ENCODE measurements at regions not wholly inside any gene's neighbourhood (a gene's known extent, or its start where the extent isn't known, plus 50 kb on each side); places are given as distances from the start of the nearest gene placed in this dataset.

- DNase-seq (ENCODE audit: low spot score) = no peak
Observed at GRCh38 chr1:94617957-94618739, 76.6 kb upstream of the F3 start.

GRCh38 chr1:94617134-94617805 lies 75.7 kb upstream of the F3 start:
- no peak for DNase-seq (ENCODE audit: low spot score)

DNA sequence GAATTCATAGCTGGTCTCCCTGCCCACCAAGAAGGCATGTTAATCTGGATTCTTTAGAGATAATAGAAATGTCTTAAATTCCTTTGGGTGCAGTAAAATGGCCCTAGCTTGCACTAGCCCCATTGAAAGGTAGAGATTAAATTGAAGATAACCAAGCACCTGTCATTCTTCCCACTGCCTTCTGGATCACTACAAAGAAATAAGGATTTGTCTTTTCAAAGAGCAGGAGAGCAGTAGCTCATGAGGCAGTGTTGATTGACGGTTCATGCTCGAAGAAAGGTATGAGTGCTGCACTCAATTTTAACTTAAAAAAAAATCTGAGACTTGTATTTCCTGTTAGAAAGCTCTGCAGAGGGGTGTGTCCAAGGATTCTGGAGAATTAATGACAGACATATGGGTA lies 74.9 kb upstream of the F3 start:
- no peak for DNase-seq (ENCODE audit: low spot score)

GRCh38 chr1:94614996-94615395 lies 73.4 kb upstream of the F3 start:
- no peak for DNase-seq (ENCODE audit: low spot score)

DNA sequence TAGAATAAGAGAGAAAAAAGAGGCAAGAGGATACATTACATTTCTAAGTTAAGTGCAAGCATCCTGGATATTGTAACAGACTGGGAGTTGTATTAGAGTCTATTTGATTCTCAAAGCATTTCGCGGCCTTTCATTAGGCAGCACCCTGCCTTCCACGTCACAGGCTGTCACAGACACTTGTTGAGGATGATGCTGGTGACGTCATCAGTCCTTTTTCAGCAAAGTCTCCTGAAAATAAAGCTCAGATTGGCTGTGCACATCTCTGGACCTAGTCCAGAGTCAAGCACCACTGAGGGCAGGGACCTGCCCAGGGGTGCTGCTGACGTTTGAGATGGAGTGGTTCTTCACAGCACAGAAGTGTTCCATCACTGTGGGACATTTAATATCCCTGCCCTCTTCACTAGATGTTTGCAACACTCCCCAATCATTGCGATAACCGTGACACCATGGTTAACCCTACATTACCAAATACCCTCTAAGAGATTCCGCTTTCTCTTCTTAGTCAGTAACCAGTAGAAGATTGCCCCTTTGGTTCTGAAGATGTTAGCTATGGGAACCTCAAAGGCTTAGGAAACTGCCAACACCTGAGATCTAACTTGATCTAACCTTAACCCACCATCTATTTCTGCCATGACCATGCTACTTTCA lies 72.7 kb upstream of the F3 start:
- DNase-seq (ENCODE audit: low spot score) = no peak

DNA sequence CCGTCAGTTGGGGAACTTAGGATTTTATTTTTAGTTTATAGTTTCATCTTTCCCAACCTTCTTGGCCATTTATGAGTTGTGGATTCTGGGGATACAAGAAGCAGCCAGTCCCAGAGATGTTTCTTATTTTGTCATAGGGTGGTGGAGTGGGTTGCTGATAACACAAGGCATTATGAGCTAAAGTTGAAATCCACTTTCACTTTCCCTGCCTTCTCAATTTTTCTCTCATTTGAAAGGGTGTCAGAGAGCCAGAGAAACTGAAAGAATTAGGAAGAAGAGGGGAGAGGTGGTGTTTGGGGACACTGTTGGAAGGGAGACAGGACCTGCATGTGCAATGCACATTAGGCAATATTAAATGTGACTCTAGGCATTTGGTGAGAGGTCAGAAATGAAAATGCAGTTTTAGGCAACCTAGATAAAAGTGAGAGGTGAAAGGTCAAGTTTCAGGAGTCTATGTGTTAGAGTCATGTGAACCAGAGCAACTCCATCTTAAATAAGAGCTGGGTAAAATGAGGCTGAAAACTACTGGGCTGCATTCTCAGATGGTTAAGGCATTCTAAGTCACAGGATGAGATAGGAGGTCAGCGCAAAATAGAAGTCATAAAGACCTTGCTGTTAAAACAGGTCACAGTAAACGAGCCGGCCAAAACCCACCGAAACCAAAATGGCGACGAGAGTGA lies 71.1 kb upstream of the F3 start:
- DNase-seq (ENCODE audit: low spot score) = no peak

DNA sequence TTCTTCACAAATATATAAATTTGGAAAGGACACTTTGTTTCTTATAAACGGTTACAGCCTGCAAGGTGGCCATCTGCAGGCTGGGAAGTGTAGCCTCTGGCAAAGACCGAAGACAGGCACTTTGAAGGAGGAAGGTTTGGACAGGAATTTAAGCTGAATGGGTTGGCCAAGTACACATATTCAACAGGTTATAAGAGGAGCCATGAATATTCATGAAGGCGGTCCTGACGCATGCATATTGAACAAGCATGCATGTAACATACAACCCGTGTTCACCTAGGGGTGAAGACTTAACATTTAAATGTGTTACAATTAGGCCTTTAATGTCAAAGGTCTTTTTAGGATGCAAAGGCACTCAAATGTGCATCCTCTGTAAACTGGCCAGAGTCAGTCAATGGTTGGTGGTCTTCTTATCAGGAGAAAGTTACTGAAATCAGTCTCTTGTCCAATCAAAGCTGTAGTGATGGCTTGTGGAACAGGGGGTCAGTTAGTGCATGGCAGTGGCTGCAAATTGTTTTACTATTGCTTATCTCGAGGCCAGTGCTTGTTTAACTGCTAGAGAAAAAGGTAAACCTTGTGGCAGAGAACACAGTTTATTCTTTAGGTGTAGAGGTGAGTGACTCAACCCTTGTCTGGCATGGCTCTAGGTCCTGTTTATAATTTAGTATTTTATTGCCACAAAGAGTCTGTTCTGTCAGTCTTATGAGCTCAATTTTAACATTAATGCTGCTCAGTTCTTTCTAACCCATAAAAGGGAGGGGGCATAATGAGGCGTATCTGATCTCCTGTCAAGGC lies 70.3 kb upstream of the F3 start:
- DNase-seq (ENCODE audit: low spot score) = no peak

DNA sequence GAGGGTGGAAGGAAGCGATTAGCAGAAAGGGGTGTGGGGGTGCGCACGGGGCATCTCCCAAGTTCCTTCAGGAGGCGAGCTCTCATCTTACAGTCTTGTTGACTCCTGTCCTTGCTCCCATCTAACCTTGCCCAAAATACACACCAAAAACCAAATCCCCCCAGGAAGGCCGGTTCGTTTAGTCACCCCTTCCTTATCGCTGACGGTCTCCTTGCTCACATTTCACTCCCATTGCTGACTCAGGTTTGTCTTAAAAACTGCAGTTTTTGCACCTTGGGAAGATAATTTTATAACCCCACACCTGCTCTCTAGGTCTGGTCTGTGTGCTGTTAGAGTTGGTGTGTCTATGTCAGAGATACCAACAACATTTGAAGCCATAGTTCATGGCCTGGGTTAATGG lies 68.1 kb upstream of the F3 start:
- DNase-seq (ENCODE audit: low spot score) = no peak

- no peak for DNase-seq (ENCODE audit: low spot score)
Observed at GRCh38 chr1:94608852-94609530, 67.4 kb upstream of the F3 start.

DNA sequence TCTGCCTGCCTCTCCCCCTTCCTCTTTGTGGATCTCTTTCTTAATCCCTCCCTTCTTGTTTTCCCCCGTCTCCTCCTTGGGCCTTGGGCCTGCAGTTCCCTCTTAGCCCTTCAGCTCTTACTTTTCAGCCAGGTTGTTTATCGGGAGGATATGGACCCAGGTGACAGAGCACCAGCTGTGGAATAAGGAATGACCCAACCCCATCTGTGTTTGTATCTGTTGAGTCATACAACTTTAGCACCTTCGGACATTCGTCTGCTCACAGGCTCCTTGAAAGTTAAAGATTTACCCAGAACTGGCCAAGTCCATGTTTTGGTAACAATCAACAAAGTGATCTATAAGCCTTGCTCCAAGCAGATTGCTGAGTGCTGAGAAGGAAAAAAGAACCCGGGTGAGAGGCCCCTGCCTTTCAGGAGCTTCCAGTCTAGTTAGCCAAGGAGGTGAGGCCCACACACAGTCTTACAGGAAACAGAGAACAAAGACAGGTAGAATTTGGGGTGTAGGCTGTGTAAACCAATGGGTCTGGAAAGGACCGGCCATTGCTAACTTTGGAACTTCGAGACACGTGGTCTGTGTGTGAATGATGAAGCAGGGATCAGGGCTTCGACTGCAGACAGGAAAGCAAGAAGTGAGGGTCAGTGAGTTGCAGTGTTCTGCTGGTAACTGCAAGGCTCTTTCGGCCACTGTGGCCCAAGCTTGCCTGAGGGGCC lies 66.7 kb upstream of the F3 start:
- DNase-seq (ENCODE audit: low spot score) = no peak

- DNase-seq (ENCODE audit: low spot score) = no peak
Observed at GRCh38 chr1:94607398-94607797, 65.8 kb upstream of the F3 start.

- no peak for DNase-seq (ENCODE audit: low spot score)
Observed at GRCh38 chr1:94606471-94606870, 64.9 kb upstream of the F3 start.

GRCh38 chr1:94603663-94604062 lies 62.1 kb upstream of the F3 start:
- DNase-seq (ENCODE audit: low spot score) = no peak

DNA sequence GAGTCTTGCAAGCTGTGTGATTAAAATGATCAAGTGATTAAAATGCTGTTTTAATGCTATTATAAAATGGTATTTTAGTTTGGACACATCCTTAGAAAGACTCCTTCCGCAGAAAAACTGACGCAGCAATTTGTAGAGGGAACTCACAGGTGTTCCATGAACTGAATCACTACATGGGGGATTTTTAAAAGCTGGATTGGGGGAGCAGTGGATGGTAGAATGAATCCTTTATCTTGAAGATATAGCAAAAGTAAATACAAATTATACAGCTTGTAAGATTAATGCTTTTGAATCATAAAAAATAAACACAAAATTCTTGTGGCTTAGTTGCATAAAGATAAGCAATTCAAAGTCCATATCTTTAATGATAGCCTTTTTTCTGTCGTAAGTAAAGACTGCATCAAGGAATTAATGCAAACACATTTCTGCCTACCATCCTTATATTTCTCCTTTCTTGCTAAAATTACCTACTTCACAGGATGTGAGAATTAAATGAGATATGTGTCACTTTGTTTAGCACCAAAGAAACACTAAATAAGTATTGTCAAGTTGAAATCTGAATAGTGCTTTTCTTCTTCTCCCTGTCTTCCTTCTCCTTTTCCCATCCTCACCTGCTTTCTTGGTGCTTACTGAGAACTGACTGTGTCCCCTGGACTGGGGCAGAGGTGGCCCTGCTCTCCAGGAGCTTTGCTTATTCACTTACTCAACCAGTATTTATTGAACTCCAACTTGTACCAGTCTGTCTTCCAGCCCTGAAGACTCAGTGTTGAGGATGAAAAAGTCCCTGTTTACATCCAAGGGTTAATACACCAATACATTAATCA lies 61.5 kb upstream of the F3 start:
- no peak for DNase-seq (ENCODE audit: low spot score)

DNA sequence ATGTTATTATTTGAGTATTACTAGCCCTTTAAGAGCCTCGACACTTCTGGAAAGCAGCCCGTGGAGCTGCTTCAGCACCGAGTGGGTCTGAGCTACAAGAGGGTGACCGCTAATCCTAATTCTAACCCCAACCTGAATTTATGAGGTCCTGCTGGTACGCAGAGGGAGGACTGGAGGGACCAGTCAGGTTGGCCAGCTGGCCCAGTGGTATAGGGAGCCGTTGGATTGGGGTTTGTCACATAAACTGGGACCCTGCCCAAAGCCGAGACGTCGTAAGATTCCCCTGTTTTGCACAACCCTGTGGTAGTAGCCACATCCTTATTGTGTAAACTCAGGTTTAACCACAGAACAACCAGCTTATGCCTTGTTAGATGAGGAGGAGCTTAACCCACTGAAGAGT lies 60.8 kb upstream of the F3 start:
- no peak for DNase-seq (ENCODE audit: low spot score)

- no peak for DNase-seq (ENCODE audit: low spot score)
Observed at GRCh38 chr1:94600556-94600955, 59.0 kb upstream of the F3 start.

DNA sequence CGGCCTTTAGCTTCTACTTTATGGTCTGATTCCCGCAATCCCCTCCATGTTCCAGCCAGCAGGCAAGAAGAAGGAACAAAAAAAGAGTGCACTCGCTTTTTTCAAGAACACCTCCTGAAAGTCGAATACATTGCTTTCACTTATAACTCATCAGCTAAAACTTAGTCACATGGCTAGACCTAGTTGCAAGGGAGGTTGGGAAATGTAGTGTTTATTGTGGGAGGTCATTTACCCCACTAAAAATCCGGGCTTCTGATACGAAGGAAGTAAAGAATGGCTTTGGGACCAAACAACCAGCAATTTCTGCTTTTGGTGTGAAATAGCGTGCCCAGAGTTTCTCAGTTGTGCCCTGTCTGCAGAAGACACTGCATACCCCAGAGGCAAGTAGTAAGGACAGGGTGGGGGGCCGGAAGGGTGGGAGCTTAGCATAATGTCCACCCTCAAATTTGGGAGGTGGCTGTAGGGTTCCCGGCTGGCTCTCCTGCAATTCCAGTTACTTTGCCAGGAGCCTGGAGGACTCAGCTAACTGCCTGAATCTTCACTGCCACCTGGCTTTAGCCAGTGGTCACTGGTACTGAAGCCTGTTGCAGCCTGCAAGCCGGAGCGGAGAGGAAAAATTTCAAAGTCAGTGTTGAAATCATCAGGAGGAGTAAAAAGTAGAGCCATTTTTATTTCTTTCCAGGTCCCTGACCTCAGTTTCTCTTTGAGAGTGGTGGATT lies 57.7 kb upstream of the F3 start:
- no peak for DNase-seq (ENCODE audit: low spot score)

GRCh38 chr1:94597701-94598100 lies 56.1 kb upstream of the F3 start:
- DNase-seq (ENCODE audit: low spot score) = no peak
